Retinal pigment epithelial cell (primary cell): ENCODE measurements at regions not wholly inside any gene's neighbourhood (a gene's known extent, or its start where the extent isn't known, plus 50 kb on each side); places are given as distances from the start of the nearest gene placed in this dataset.

Experiments
- DNase-seq: peaks from one replicate; pipeline ENCODE4 v3.0.0-alpha.2; 2010; ENCODE audit warnings: low read depth
- H3K4me3 ChIP-seq: 2 replicates; pipeline ENCODE4 v1.5.1; 2011; ENCODE audit warnings: mild to moderate bottlenecking, low read length, control low read depth, moderate library complexity
- CTCF ChIP-seq: conservative IDR thresholded peaks from 2 replicates; pipeline ENCODE4 v1.5.1; 2011; ENCODE audit warnings: low read depth, low read length, control low read depth, inconsistent platforms

GRCh38 chr5:124583469-124584350 lies 162.7 kb downstream of the ZNF608 start:
- TF ChIP-seq CTCF = no peak
- DNase-seq = no peak
- no peak overlapping the region for H3K4me3 ChIP-seq

- no peak for DNase-seq
- no peak for TF ChIP-seq CTCF
- H3K4me3 ChIP-seq = no peak overlapping the region
Measured at GRCh38 chr5:124582561-124582840, 163.9 kb downstream of the ZNF608 start.

GRCh38 chr5:124581738-124582560 lies 164.5 kb downstream of the ZNF608 start:
- no peak for DNase-seq
- no peak overlapping the region for H3K4me3 ChIP-seq
- TF ChIP-seq CTCF = no peak

- no peak for DNase-seq
- no peak for TF ChIP-seq CTCF
- no peak overlapping the region for H3K4me3 ChIP-seq
Measured at GRCh38 chr5:124580925-124581737, 165.3 kb downstream of the ZNF608 start.

GRCh38 chr5:124580512-124580911 lies 165.9 kb downstream of the ZNF608 start:
- no peak for TF ChIP-seq CTCF
- DNase-seq = no peak
- H3K4me3 ChIP-seq = no peak overlapping the region

- H3K4me3 ChIP-seq = no peak overlapping the region
- no peak for TF ChIP-seq CTCF
- no peak for DNase-seq
Measured at GRCh38 chr5:124576848-124577409, 169.5 kb downstream of the ZNF608 start.
